Esophagus muscularis mucosa (tissue), 4 donors: ENCODE measurements at regions not wholly inside any gene's neighbourhood (a gene's known extent, or its start where the extent isn't known, plus 50 kb on each side); places are given as distances from the start of the nearest gene placed in this dataset.

Experiments
- DNase-seq: peaks from one replicate; pipeline ENCODE4 v3.0.0-alpha.2; 2017; ENCODE audit errors: extremely low spot score
- H3K27ac ChIP-seq, 4 donors: fragments of 200-600 bp; sonication (generic); replicated peaks in 1 of 4; 1 replicate in 3 of 4; 2 replicates in 1 of 4; pipeline ENCODE4 v1.5.1; 2016 to 2019; ENCODE audit warnings: mild to moderate bottlenecking in 1 of 4
- H3K27me3 ChIP-seq, 4 donors: fragments of 200-600 bp; sonication (generic); one replicate each; pipeline versions ENCODE4 v1.5.1 to v1.6.0; 2016 to 2019
- H3K36me3 ChIP-seq, 4 donors: fragments of 200-600 bp; sonication (generic); one replicate each; pipeline ENCODE4 v1.5.1; 2016 to 2019
- H3K4me1 ChIP-seq, 4 donors: fragments of 200-600 bp; sonication (generic); one replicate each; pipeline ENCODE4 v1.5.1; 2016 to 2019
- H3K4me3 ChIP-seq, 4 donors: fragments of 200-600 bp; sonication (generic); 1 replicate in 2 of 4; 2 replicates in 2 of 4; pipeline ENCODE4 v1.5.1; 2016 to 2019; ENCODE audit warnings: mild to moderate bottlenecking in 4 of 4, moderate library complexity in 1 of 4
- H3K9me3 ChIP-seq, 4 donors: fragments of 200-600 bp; sonication (generic); 1 replicate in 3 of 4; 2 replicates in 1 of 4; pipeline ENCODE4 v1.5.1; 2016 to 2019
- EP300 ChIP-seq: sonication (generic); formaldehyde crosslinking; IDR thresholded peaks from one replicate; pipeline ENCODE4 v1.6.1; 2017; ENCODE audit warnings: antibody characterized with exemption
- POLR2A ChIP-seq: fragments of 450-650 bp; IDR thresholded peaks from one replicate; pipeline ENCODE4 v1.6.1; 2017; ENCODE audit warnings: antibody characterized with exemption, moderate library complexity, mild to moderate bottlenecking, low read depth
- POLR2AphosphoS5 ChIP-seq, 2 donors: sonication (generic); formaldehyde crosslinking; IDR thresholded peaks; one replicate each; pipeline ENCODE4 v1.6.1; 2017; ENCODE audit warnings: antibody characterized with exemption in 2 of 2
- WGBS: methylation state at CpG from one replicate; pipeline ENCODE4 v1.1.5; 2018; 5-methylcytosine and 5-hydroxymethylcytosine counted together
- intact Hi-C: fragments of 100-400 bp; cut with DNase I; formaldehyde crosslinking; loops from one replicate; pipeline ENCODE4 v1.15.1; 2023
- TF ChIP-seq, protein P1 (sequence below), 3 experiments: fragments of 200-600 bp in 2 of 3; fragments of 450-650 bp in 1 of 3; sonication (generic) in 2 of 3; IDR thresholded peaks; one replicate each; pipeline ENCODE4 v1.5.1; 2017 to 2019; ENCODE audit warnings: antibody characterized with exemption in 3 of 3, mild to moderate bottlenecking in 2 of 3, moderate library complexity in 1 of 3

DNA sequence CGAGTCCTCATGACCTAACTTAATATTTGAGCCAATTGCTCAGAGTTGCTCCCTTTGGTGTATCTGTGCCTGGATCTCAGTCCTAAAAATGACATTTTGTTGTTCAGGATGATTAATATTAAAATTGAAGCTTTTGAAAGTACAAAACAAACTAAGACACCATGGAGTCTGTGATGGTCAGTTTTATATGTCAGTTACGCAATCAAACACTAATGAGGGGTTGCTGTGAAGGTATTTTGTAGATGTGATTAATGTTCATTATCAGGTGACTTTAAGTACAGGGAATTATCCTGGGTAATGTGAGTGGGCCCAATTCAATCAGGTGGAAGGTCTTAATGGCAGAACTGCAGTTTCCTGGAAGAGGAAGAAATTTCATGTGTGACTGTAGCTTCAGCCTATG lies 546.7 kb downstream of the REEP3 start:
- DNase-seq, result no peak
- H3K9me3 ChIP-seq, result no peaks in the 10 kb centered on the region
- H3K36me3 ChIP-seq, result no peaks in the 10 kb centered on the region
- TF ChIP-seq POLR2A (no peak), EP300 (no peak), POLR2AphosphoS5 (IDR thresholded peaks at IDR 0.05) (no peak)
- TF ChIP-seq, protein P1, sequence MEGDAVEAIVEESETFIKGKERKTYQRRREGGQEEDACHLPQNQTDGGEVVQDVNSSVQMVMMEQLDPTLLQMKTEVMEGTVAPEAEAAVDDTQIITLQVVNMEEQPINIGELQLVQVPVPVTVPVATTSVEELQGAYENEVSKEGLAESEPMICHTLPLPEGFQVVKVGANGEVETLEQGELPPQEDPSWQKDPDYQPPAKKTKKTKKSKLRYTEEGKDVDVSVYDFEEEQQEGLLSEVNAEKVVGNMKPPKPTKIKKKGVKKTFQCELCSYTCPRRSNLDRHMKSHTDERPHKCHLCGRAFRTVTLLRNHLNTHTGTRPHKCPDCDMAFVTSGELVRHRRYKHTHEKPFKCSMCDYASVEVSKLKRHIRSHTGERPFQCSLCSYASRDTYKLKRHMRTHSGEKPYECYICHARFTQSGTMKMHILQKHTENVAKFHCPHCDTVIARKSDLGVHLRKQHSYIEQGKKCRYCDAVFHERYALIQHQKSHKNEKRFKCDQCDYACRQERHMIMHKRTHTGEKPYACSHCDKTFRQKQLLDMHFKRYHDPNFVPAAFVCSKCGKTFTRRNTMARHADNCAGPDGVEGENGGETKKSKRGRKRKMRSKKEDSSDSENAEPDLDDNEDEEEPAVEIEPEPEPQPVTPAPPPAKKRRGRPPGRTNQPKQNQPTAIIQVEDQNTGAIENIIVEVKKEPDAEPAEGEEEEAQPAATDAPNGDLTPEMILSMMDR (IDR thresholded peaks at IDR 0.05), result no peak
- intact Hi-C loops, result no loop called here
- H3K27ac ChIP-seq, result no peak overlapping the region
- WGBS, result 93% methylated on average over 2 of the region's 2 CpGs
- H3K27me3 ChIP-seq, result no peaks in the 10 kb centered on the region
- H3K4me3 ChIP-seq, result no peak overlapping the region
- H3K4me1 ChIP-seq, result peaks cover 0 to 8% (median 5%) of the 10 kb centered on the region in 4 donors

DNA sequence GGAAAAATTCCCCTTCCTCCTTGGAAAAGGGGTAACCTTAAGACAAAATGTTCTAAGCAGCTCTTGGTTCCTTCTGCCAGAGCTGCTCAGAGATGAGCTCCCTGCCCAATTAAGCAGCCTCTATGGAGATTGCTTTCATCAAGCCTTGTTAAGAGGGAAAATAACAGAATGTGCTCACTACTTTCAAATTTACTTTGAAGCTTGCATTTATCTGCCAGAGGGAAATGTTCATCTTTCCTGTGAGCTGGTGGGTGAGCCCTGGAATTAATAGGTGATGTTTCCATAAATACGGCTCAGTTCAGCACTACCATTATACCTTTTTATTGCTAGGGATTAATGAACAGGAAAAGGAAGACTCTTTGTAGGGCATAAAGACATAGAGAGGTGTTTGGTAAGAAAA lies 549.0 kb downstream of the REEP3 start:
- DNase-seq, result no peak
- 81% methylated on average over 1 of the region's 1 CpG for WGBS
- Histone ChIP-seq H3K27me3 (no peaks in the 10 kb centered on the region), H3K36me3 (no peaks in the 10 kb centered on the region), H3K27ac (no peak overlapping the region), H3K9me3 (no peaks in the 10 kb centered on the region), H3K4me3 (no peak overlapping the region), H3K4me1 (peaks cover 0 to 8% (median 5%) of the 10 kb centered on the region in 4 donors)
- intact Hi-C loops, result no loop called here
- no peak for TF ChIP-seq POLR2AphosphoS5 (IDR thresholded peaks at IDR 0.05)

DNA sequence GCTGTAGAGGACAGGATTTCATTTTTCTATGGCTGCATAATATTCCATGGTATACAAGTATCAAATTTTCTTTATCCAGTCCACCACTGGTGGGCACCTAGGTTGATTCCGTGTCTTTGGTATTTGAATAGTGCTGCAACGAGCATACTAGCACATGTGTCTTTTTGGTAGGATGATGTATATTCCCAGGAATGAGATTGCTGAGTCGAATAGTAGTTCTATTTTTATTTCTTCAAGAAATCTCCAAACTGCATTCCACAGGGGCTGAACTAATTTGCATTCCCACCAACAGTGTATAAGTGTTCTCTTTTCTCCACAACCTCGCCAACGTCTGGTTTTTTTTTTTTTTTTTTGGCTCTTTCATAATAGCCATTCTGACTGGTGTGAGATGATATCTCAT lies 550.0 kb downstream of the REEP3 start:
- intact Hi-C loops, result no loop called here
- 46% methylated on average over 5 of the region's 5 CpGs for WGBS
- Histone ChIP-seq H3K27me3 (no peaks in the 10 kb centered on the region), H3K4me1 (peaks cover 0 to 8% (median 5%) of the 10 kb centered on the region in 4 donors), H3K4me3 (no peak overlapping the region), H3K9me3 (no peaks in the 10 kb centered on the region), H3K27ac (no peak overlapping the region), H3K36me3 (no peaks in the 10 kb centered on the region)
- TF ChIP-seq, protein P1 (IDR thresholded peaks at IDR 0.05), result no peak
- no peak for TF ChIP-seq POLR2AphosphoS5 (IDR thresholded peaks at IDR 0.05)
- no peak for TF ChIP-seq EP300
- no peak for TF ChIP-seq POLR2A
- no peak for DNase-seq

DNA sequence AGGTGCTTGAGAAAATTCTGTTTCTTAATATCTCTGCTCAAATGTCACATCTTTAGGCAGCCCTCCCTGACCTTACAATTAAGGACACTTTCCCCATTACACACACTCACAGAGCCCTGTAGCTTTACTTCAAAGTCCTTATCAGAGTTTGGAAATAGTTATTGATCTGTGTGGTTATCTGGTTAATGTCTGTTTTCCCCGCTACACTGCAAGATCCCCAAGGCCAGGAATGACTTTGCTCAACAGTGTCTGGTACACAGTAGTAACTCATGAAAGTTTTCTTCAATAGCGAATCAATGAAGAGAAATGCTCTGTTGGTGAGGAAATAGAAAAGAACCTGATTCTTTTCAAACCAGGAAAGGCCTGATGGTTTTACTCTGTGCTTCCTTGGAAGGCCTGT lies 554.4 kb downstream of the REEP3 start:
- DNase-seq, result no peak
- 98% methylated on average over 2 of the region's 2 CpGs for WGBS
- H3K4me1 ChIP-seq, result no peaks in the 10 kb centered on the region
- no peaks in the 10 kb centered on the region for H3K27me3 ChIP-seq
- H3K4me3 ChIP-seq, result no peak overlapping the region
- H3K36me3 ChIP-seq, result no peaks in the 10 kb centered on the region
- H3K27ac ChIP-seq, result no peak overlapping the region
- no peak for TF ChIP-seq EP300
- TF ChIP-seq POLR2A, result no peak
- TF ChIP-seq, protein P1 (IDR thresholded peaks at IDR 0.05), result no peak
- no peak for TF ChIP-seq POLR2AphosphoS5 (IDR thresholded peaks at IDR 0.05)
- H3K9me3 ChIP-seq, result no peaks in the 10 kb centered on the region
- intact Hi-C loops, result no loop called here

DNA sequence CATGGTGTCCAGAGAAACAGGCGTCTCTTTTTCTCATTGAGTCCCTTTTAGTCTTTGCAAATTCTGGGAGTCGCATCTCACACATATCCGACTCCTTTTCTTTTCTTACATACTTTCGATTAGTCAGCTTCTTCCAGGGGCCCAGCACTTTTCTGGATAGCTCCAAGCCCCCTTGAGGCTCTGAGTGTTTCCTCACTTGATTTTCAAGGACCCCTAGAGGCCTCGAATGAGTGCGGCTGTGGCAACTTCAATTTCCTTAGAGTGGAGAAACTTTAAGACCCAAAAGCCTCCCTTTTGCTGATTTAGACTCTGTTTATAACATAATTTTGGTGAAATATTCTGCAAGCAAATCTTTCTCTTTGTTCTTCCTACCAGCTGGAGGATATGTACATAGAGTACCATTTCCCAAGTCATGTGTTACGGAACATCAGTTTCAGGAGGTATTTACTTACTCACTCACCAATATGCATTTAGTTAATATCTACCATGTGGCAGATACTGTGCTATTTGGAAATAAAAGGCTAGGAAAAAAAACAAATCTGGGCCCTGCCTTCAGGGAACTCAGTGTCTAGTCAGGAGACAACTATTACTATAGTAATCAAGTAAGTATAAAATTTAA lies 555.2 kb downstream of the REEP3 start:
- Histone ChIP-seq H3K36me3 (no peaks in the 10 kb centered on the region), H3K27me3 (no peaks in the 10 kb centered on the region), H3K27ac (no peak overlapping the region), H3K4me1 (no peaks in the 10 kb centered on the region), H3K4me3 (no peak overlapping the region), H3K9me3 (no peaks in the 10 kb centered on the region)
- intact Hi-C loops, result no loop called here
- TF ChIP-seq POLR2A, result no peak
- no peak for TF ChIP-seq EP300
- no peak for TF ChIP-seq POLR2AphosphoS5 (IDR thresholded peaks at IDR 0.05)
- TF ChIP-seq, protein P1 (IDR thresholded peaks at IDR 0.05), result no peak
- WGBS, result 82% methylated on average over 7 of the region's 7 CpGs
- no peak for DNase-seq
